IPS-15b (cell line): ENCODE measurements at regions not wholly inside any gene's neighbourhood (a gene's known extent, or its start where the extent isn't known, plus 50 kb on each side); places are given as distances from the start of the nearest gene placed in this dataset.

Experiments
- H3K27me3 ChIP-seq: one replicate; pipeline ENCODE4 v1.6.1; 2013; ENCODE audit warnings: low read length; ENCODE audit not compliant: control insufficient read depth, insufficient read depth
- H3K36me3 ChIP-seq: one replicate; pipeline ENCODE4 v1.6.1; 2013; ENCODE audit warnings: low read length; ENCODE audit not compliant: control insufficient read depth, insufficient read depth
- H3K4me1 ChIP-seq: one replicate; pipeline ENCODE4 v1.6.1; 2013; ENCODE audit warnings: mild to moderate bottlenecking, low read length; ENCODE audit not compliant: control insufficient read depth, insufficient read depth
- H3K4me3 ChIP-seq: one replicate; pipeline ENCODE4 v1.5.1; 2013; ENCODE audit warnings: low read depth, low read length
- H3K9ac ChIP-seq: one replicate; pipeline ENCODE4 v1.6.1; 2013; ENCODE audit warnings: low read depth, mild to moderate bottlenecking, low read length
- H3K9me3 ChIP-seq: one replicate; pipeline ENCODE4 v1.6.1; 2013; ENCODE audit warnings: mild to moderate bottlenecking, low read length; ENCODE audit not compliant: control insufficient read depth, insufficient read depth

GRCh38 chr2:240303896-240304745 lies 131.3 kb upstream of the GPC1 start:
- no peak overlapping the region for H3K4me3 ChIP-seq
- H3K36me3 ChIP-seq: no peaks in the 10 kb centered on the region
- no peaks in the 10 kb centered on the region for H3K9me3 ChIP-seq
- H3K4me1 ChIP-seq: no peaks in the 10 kb centered on the region
- no peak overlapping the region for H3K9ac ChIP-seq
- H3K27me3 ChIP-seq: no peaks in the 10 kb centered on the region

GRCh38 chr2:240304746-240305161 lies 130.7 kb upstream of the GPC1 start:
- Histone ChIP-seq H3K27me3 (no peaks in the 10 kb centered on the region), H3K9me3 (no peaks in the 10 kb centered on the region), H3K4me1 (no peaks in the 10 kb centered on the region), H3K9ac (no peak overlapping the region), H3K4me3 (no peak overlapping the region), H3K36me3 (no peaks in the 10 kb centered on the region)

- no peak overlapping the region for H3K4me3 ChIP-seq
- no peaks in the 10 kb centered on the region for H3K9me3 ChIP-seq
- H3K27me3 ChIP-seq: no peaks in the 10 kb centered on the region
- H3K36me3 ChIP-seq: no peaks in the 10 kb centered on the region
- no peak overlapping the region for H3K9ac ChIP-seq
- no peaks in the 10 kb centered on the region for H3K4me1 ChIP-seq
These were observed 130.0 kb upstream of the GPC1 start for GRCh38 chr2:240305369-240305962.

- H3K36me3 ChIP-seq: no peaks in the 10 kb centered on the region
- no peaks in the 10 kb centered on the region for H3K9me3 ChIP-seq
- no peaks in the 10 kb centered on the region for H3K4me1 ChIP-seq
- H3K27me3 ChIP-seq: no peaks in the 10 kb centered on the region
- H3K4me3 ChIP-seq: no peak overlapping the region
- no peak overlapping the region for H3K9ac ChIP-seq
These were observed 129.3 kb upstream of the GPC1 start for GRCh38 chr2:240306185-240306584.

GRCh38 chr2:240308111-240308651 lies 127.3 kb upstream of the GPC1 start:
- no peaks in the 10 kb centered on the region for H3K4me1 ChIP-seq
- H3K4me3 ChIP-seq: no peak overlapping the region
- no peaks in the 10 kb centered on the region for H3K27me3 ChIP-seq
- no peaks in the 10 kb centered on the region for H3K9me3 ChIP-seq
- no peaks in the 10 kb centered on the region for H3K36me3 ChIP-seq
- H3K9ac ChIP-seq: no peak overlapping the region

- no peaks in the 10 kb centered on the region for H3K27me3 ChIP-seq
- H3K9ac ChIP-seq: no peak overlapping the region
- H3K4me1 ChIP-seq: no peaks in the 10 kb centered on the region
- no peaks in the 10 kb centered on the region for H3K36me3 ChIP-seq
- H3K9me3 ChIP-seq: no peaks in the 10 kb centered on the region
- no peak overlapping the region for H3K4me3 ChIP-seq
These were observed 126.2 kb upstream of the GPC1 start for GRCh38 chr2:240309214-240309613.

- no peaks in the 10 kb centered on the region for H3K4me1 ChIP-seq
- H3K36me3 ChIP-seq: no peaks in the 10 kb centered on the region
- H3K9ac ChIP-seq: no peak overlapping the region
- H3K9me3 ChIP-seq: no peaks in the 10 kb centered on the region
- no peaks in the 10 kb centered on the region for H3K27me3 ChIP-seq
- H3K4me3 ChIP-seq: no peak overlapping the region
These were observed 125.3 kb upstream of the GPC1 start for GRCh38 chr2:240310201-240310600.

- H3K4me3 ChIP-seq: no peak overlapping the region
- H3K9me3 ChIP-seq: no peaks in the 10 kb centered on the region
- H3K36me3 ChIP-seq: no peaks in the 10 kb centered on the region
- no peak overlapping the region for H3K9ac ChIP-seq
- H3K27me3 ChIP-seq: no peaks in the 10 kb centered on the region
- H3K4me1 ChIP-seq: no peaks in the 10 kb centered on the region
These were observed 124.8 kb upstream of the GPC1 start for GRCh38 chr2:240310645-240311044.

GRCh38 chr2:240311821-240312220 lies 123.6 kb upstream of the GPC1 start:
- Histone ChIP-seq H3K36me3 (no peaks in the 10 kb centered on the region), H3K4me1 (no peaks in the 10 kb centered on the region), H3K4me3 (no peak overlapping the region), H3K27me3 (no peaks in the 10 kb centered on the region), H3K9me3 (no peaks in the 10 kb centered on the region), H3K9ac (no peak overlapping the region)

- H3K9me3 ChIP-seq: no peaks in the 10 kb centered on the region
- H3K27me3 ChIP-seq: no peaks in the 10 kb centered on the region
- H3K36me3 ChIP-seq: no peaks in the 10 kb centered on the region
- H3K9ac ChIP-seq: no peak overlapping the region
- H3K4me3 ChIP-seq: no peak overlapping the region
- no peaks in the 10 kb centered on the region for H3K4me1 ChIP-seq
These were observed 116.1 kb upstream of the GPC1 start for GRCh38 chr2:240319221-240319854.

- Histone ChIP-seq H3K27me3 (no peaks in the 10 kb centered on the region), H3K9ac (no peak overlapping the region), H3K4me3 (no peak overlapping the region), H3K4me1 (no peaks in the 10 kb centered on the region), H3K9me3 (no peaks in the 10 kb centered on the region), H3K36me3 (no peaks in the 10 kb centered on the region)
These were observed 115.6 kb upstream of the GPC1 start for GRCh38 chr2:240319855-240320203.
